Fibroblast of villous mesenchyme (primary cell): ENCODE measurements at regions not wholly inside any gene's neighbourhood (a gene's known extent, or its start where the extent isn't known, plus 50 kb on each side); places are given as distances from the start of the nearest gene placed in this dataset.

Experiments used
- DNase-seq: peaks from one replicate; pipeline ENCODE4 v3.0.0-alpha.2; 2010; ENCODE audit warnings: low read depth
- H3K4me3 ChIP-seq: 2 replicates; pipeline ENCODE4 v1.5.1; 2011; ENCODE audit warnings: low read depth, mild to moderate bottlenecking, low read length
- CTCF ChIP-seq: IDR thresholded peaks from 2 replicates; pipeline ENCODE4 v1.5.1; 2012; ENCODE audit warnings: low read depth, mild to moderate bottlenecking, low read length; ENCODE audit not compliant: insufficient read depth

- H3K4me3 ChIP-seq = no peak overlapping the region
- TF ChIP-seq CTCF = no peak
- no peak for DNase-seq
Observed at GRCh38 chr2:83487451-83487850, 971.6 kb downstream of the SUCLG1 start.

DNA sequence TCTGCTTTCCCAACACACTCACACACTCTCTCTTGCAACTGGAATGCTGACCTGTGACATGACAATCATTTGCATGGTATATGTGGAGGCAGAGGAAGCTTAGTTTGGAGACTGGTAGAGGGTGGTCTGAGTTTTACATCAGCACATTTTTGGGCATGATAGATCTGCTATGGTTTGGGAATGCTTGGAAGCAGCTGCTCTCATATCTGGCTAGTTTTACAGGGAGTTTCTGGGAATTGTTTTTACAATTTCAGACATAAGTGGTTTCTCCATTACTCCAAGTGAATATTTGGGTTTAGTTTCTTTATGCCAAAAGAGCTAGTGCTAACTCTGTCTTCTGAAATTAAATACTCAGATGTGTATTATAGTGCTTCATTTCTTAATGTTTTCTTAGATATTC, 977.6 kb downstream of the SUCLG1 start:
- no peak for TF ChIP-seq CTCF
- no peak for DNase-seq
- no peak overlapping the region for H3K4me3 ChIP-seq

GRCh38 chr2:83478037-83478436, 981.0 kb downstream of the SUCLG1 start:
- no peak overlapping the region for H3K4me3 ChIP-seq
- DNase-seq = no peak
- TF ChIP-seq CTCF = no peak

DNA sequence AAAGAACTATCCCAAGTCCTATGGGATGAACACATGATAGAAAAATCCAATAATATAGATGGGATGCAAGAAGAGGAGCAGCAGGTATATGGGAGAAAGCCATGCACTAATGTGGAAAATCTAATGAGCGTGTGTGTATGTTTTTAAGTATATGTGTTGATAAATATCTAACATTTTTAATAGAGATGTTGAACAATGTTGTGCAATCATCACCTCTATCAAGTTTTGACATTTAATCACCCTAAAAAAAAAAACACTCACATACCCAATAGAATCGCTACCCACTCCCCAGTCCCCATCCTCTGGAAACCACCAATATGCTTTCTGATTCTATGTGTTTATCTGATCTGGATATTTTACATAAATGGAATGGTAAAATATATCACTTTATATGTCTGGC, 983.7 kb downstream of the SUCLG1 start:
- no peak overlapping the region for H3K4me3 ChIP-seq
- no peak for DNase-seq
- no peak for TF ChIP-seq CTCF

DNA sequence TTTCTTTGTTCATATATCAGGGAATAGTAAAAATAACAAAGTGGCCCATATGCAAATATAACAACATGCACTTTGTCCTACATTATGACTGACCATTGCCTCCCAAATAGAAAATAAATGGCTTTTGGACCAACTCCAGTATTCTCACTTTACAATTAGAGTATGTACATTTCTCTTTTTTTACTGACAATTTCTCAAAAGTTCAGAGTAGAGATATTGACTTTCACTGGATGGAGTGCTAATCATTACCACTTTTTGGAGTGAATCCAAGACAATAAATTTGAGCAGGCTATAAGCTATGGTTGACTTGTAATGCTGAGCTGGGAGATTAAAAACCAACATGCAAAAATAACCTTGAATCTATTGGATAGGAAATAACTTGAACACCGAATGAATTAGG, 987.4 kb downstream of the SUCLG1 start:
- TF ChIP-seq CTCF = no peak
- H3K4me3 ChIP-seq = no peak overlapping the region
- no peak for DNase-seq

- H3K4me3 ChIP-seq = no peak overlapping the region
- DNase-seq = no peak
- no peak for TF ChIP-seq CTCF
Observed at GRCh38 chr2:83470928-83471327, 988.2 kb downstream of the SUCLG1 start.

GRCh38 chr2:83464444-83464843, 994.6 kb downstream of the SUCLG1 start:
- no peak for TF ChIP-seq CTCF

More at GRCh38 chr2:83464444-83464843, 994.6 kb downstream of the SUCLG1 start:
- no peak for DNase-seq
- H3K4me3 ChIP-seq = no peak overlapping the region
